ENCODE measurements at regions not wholly inside any gene's neighbourhood (a gene's known extent, or its start where the extent isn't known, plus 50 kb on each side); places are given as distances from the start of the nearest gene placed in this dataset.

- H3K4me2 ChIP-seq = no peak overlapping the region
- 0 out of 2 replicates have a peak overlapping the region, but pooled peaks have one; percentile 12 for H2AFZ ChIP-seq
- DNase-seq (ENCODE audit: low spot score) (peak; percentile 22), ATAC-seq (no peak)
- Mint-ChIP-seq H3K36me3 (ENCODE audit: low read depth) (no peaks in the 10 kb centered on the region), H3K4me3 (no peak overlapping the region), H3K4me1 (peaks cover 15% of the 10 kb centered on the region), H3K27ac (no peak overlapping the region; the same call in 1 of the 2 replicates), H3K27me3 (ENCODE audit: insufficient read depth, low read depth, poor library complexity) (no peaks in the 10 kb centered on the region), H3K9me3 (no peaks in the 10 kb centered on the region)
- H3K4me1 ChIP-seq (ENCODE audit: insufficient read depth) = peaks cover 6% of the 10 kb centered on the region; the same call in 1 of the 2 replicates
- no peaks in the 10 kb centered on the region for H3K79me2 ChIP-seq (replicated peaks; ENCODE audit: insufficient read depth)
- no peaks in the 10 kb centered on the region for H3K27me3 ChIP-seq (ENCODE audit: insufficient read depth)
- no peaks in the 10 kb centered on the region for H3K36me3 ChIP-seq (ENCODE audit: insufficient read depth)
- TF ChIP-seq STAT1 (IDR thresholded peaks at IDR 0.05; ENCODE audit: unreplicated experiment) = no peak
- no peak for TF ChIP-seq JUNB (IDR thresholded peaks at IDR 0.05; ENCODE audit: unreplicated experiment)
- TF ChIP-seq, protein P1, sequence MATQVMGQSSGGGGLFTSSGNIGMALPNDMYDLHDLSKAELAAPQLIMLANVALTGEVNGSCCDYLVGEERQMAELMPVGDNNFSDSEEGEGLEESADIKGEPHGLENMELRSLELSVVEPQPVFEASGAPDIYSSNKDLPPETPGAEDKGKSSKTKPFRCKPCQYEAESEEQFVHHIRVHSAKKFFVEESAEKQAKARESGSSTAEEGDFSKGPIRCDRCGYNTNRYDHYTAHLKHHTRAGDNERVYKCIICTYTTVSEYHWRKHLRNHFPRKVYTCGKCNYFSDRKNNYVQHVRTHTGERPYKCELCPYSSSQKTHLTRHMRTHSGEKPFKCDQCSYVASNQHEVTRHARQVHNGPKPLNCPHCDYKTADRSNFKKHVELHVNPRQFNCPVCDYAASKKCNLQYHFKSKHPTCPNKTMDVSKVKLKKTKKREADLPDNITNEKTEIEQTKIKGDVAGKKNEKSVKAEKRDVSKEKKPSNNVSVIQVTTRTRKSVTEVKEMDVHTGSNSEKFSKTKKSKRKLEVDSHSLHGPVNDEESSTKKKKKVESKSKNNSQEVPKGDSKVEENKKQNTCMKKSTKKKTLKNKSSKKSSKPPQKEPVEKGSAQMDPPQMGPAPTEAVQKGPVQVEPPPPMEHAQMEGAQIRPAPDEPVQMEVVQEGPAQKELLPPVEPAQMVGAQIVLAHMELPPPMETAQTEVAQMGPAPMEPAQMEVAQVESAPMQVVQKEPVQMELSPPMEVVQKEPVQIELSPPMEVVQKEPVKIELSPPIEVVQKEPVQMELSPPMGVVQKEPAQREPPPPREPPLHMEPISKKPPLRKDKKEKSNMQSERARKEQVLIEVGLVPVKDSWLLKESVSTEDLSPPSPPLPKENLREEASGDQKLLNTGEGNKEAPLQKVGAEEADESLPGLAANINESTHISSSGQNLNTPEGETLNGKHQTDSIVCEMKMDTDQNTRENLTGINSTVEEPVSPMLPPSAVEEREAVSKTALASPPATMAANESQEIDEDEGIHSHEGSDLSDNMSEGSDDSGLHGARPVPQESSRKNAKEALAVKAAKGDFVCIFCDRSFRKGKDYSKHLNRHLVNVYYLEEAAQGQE (IDR thresholded peaks at IDR 0.05; ENCODE audit: unreplicated experiment) = no peak
- no peak for TF ChIP-seq POLR2AphosphoS5 (IDR thresholded peaks at IDR 0.05; ENCODE audit: low read depth)
- TF ChIP-seq ZNF331 (CRISPR knock-in tag; IDR thresholded peaks at IDR 0.05; ENCODE audit: low read depth) = no peak
- no peak for TF ChIP-seq CREB1 (CRISPR knock-in tag; IDR thresholded peaks at IDR 0.05; ENCODE audit: low read depth)
- no peak for TF ChIP-seq NANOG (IDR thresholded peaks at IDR 0.05; ENCODE audit: borderline replicate concordance)
- TF ChIP-seq EZH2 (IDR thresholded peaks at IDR 0.05; ENCODE audit: low read depth, unreplicated experiment) = no peak
- TF ChIP-seq, protein P2, sequence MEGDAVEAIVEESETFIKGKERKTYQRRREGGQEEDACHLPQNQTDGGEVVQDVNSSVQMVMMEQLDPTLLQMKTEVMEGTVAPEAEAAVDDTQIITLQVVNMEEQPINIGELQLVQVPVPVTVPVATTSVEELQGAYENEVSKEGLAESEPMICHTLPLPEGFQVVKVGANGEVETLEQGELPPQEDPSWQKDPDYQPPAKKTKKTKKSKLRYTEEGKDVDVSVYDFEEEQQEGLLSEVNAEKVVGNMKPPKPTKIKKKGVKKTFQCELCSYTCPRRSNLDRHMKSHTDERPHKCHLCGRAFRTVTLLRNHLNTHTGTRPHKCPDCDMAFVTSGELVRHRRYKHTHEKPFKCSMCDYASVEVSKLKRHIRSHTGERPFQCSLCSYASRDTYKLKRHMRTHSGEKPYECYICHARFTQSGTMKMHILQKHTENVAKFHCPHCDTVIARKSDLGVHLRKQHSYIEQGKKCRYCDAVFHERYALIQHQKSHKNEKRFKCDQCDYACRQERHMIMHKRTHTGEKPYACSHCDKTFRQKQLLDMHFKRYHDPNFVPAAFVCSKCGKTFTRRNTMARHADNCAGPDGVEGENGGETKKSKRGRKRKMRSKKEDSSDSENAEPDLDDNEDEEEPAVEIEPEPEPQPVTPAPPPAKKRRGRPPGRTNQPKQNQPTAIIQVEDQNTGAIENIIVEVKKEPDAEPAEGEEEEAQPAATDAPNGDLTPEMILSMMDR (conservative IDR thresholded peaks at IDR 0.05; ENCODE audit: low read depth in 2 of 2) = no peak
- TF ChIP-seq, protein P3, sequence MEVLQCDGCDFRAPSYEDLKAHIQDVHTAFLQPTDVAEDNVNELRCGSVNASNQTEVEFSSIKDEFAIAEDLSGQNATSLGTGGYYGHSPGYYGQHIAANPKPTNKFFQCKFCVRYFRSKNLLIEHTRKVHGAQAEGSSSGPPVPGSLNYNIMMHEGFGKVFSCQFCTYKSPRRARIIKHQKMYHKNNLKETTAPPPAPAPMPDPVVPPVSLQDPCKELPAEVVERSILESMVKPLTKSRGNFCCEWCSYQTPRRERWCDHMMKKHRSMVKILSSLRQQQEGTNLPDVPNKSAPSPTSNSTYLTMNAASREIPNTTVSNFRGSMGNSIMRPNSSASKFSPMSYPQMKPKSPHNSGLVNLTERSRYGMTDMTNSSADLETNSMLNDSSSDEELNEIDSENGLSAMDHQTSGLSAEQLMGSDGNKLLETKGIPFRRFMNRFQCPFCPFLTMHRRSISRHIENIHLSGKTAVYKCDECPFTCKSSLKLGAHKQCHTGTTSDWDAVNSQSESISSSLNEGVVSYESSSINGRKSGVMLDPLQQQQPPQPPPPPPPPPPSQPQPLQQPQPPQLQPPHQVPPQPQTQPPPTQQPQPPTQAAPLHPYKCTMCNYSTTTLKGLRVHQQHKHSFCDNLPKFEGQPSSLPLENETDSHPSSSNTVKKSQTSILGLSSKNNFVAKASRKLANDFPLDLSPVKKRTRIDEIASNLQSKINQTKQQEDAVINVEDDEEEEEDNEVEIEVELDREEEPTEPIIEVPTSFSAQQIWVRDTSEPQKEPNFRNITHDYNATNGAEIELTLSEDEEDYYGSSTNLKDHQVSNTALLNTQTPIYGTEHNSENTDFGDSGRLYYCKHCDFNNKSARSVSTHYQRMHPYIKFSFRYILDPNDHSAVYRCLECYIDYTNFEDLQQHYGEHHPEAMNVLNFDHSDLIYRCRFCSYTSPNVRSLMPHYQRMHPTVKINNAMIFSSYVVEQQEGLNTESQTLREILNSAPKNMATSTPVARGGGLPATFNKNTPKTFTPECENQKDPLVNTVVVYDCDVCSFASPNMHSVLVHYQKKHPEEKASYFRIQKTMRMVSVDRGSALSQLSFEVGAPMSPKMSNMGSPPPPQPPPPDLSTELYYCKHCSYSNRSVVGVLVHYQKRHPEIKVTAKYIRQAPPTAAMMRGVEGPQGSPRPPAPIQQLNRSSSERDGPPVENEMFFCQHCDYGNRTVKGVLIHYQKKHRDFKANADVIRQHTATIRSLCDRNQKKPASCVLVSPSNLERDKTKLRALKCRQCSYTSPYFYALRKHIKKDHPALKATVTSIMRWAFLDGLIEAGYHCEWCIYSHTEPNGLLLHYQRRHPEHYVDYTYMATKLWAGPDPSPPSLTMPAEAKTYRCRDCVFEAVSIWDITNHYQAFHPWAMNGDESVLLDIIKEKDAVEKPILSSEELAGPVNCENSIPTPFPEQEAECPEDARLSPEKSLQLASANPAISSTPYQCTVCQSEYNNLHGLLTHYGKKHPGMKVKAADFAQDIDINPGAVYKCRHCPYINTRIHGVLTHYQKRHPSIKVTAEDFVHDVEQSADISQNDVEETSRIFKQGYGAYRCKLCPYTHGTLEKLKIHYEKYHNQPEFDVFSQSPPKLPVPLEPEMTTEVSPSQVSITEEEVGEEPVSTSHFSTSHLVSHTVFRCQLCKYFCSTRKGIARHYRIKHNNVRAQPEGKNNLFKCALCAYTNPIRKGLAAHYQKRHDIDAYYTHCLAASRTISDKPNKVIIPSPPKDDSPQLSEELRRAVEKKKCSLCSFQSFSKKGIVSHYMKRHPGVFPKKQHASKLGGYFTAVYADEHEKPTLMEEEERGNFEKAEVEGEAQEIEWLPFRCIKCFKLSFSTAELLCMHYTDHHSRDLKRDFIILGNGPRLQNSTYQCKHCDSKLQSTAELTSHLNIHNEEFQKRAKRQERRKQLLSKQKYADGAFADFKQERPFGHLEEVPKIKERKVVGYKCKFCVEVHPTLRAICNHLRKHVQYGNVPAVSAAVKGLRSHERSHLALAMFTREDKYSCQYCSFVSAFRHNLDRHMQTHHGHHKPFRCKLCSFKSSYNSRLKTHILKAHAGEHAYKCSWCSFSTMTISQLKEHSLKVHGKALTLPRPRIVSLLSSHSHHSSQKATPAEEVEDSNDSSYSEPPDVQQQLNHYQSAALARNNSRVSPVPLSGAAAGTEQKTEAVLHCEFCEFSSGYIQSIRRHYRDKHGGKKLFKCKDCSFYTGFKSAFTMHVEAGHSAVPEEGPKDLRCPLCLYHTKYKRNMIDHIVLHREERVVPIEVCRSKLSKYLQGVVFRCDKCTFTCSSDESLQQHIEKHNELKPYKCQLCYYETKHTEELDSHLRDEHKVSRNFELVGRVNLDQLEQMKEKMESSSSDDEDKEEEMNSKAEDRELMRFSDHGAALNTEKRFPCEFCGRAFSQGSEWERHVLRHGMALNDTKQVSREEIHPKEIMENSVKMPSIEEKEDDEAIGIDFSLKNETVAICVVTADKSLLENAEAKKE (CRISPR knock-in tag; IDR thresholded peaks at IDR 0.05) = no peak
- TF ChIP-seq EZH2phosphoT487 (IDR thresholded peaks at IDR 0.05; ENCODE audit: unreplicated experiment) = no peak
- no peak for TF ChIP-seq ZNF114 (CRISPR knock-in tag; IDR thresholded peaks at IDR 0.05)
- TF ChIP-seq, protein P4, sequence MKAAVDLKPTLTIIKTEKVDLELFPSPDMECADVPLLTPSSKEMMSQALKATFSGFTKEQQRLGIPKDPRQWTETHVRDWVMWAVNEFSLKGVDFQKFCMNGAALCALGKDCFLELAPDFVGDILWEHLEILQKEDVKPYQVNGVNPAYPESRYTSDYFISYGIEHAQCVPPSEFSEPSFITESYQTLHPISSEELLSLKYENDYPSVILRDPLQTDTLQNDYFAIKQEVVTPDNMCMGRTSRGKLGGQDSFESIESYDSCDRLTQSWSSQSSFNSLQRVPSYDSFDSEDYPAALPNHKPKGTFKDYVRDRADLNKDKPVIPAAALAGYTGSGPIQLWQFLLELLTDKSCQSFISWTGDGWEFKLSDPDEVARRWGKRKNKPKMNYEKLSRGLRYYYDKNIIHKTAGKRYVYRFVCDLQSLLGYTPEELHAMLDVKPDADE (IDR thresholded peaks at IDR 0.05) = no peak
- no peaks in the 10 kb centered on the region for H4K20me1 ChIP-seq (replicated peaks; ENCODE audit: insufficient read depth)
- no peak overlapping the region for H3K4me3 ChIP-seq
- no peak overlapping the region; the same call in 1 of the 2 replicates for H3K27ac ChIP-seq (ENCODE audit: low read depth)
- no peaks in the 10 kb centered on the region for H3K9me2 ChIP-seq (ENCODE audit: insufficient read depth)
- no peaks in the 10 kb centered on the region for H3F3A ChIP-seq (replicated peaks; ENCODE audit: low read depth)
These were observed 938.6 kb downstream of the NTRK3 start for GRCh38 chr15:87317900-87318299.
